ENCODE measurements at regions not wholly inside any gene's neighbourhood (a gene's known extent, or its start where the extent isn't known, plus 50 kb on each side); places are given as distances from the start of the nearest gene placed in this dataset.
A peak's percentile ranks its signal among the peaks of the same experiment; 100 is the strongest.
"Not testable (repeated sequence)": the region's sequence is repeated elsewhere in the genome, so short reads cannot be mapped to it uniquely, and the experiment has no call there.

GRCh38 chr6:120786256-120786655 lies 548.0 kb downstream of the TBC1D32 start:
- DNase-seq = no peak

GRCh38 chr6:120785459-120786086 lies 548.7 kb downstream of the TBC1D32 start:
- DNase-seq = no peak

- no peak for DNase-seq
Observed at GRCh38 chr6:120779441-120779840, 554.8 kb downstream of the TBC1D32 start.

- no peak for DNase-seq
Observed at GRCh38 chr6:120775698-120776097, 558.6 kb downstream of the TBC1D32 start.

GRCh38 chr6:120774275-120774674 lies 560.0 kb downstream of the TBC1D32 start:
- no peak for DNase-seq

GRCh38 chr6:120771019-120771418 lies 563.3 kb downstream of the TBC1D32 start:
- DNase-seq = no peak

GRCh38 chr6:120764312-120764711 lies 570.0 kb downstream of the TBC1D32 start:
- peak; percentile 1 for DNase-seq

- DNase-seq = no peak
Observed at GRCh38 chr6:120759570-120759969, 574.7 kb downstream of the TBC1D32 start.

- DNase-seq = not testable (repeated sequence)
Observed at GRCh38 chr6:120748574-120748973, 585.7 kb downstream of the TBC1D32 start.

- no peak for DNase-seq
Observed at GRCh38 chr6:120736740-120737139, 597.5 kb downstream of the TBC1D32 start.

- no peak for DNase-seq
Observed at GRCh38 chr6:120735641-120736040, 598.6 kb downstream of the TBC1D32 start.

GRCh38 chr6:120711255-120711654 lies 623.0 kb downstream of the TBC1D32 start:
- DNase-seq = no peak

GRCh38 chr6:120700001-120700400 lies 634.3 kb downstream of the TBC1D32 start:
- no peak for DNase-seq

GRCh38 chr6:120686492-120686891 lies 647.8 kb downstream of the TBC1D32 start:
- DNase-seq = no peak

- DNase-seq = no peak
Observed at GRCh38 chr6:120682145-120682544, 652.1 kb downstream of the TBC1D32 start.

GRCh38 chr6:120681204-120681603 lies 653.1 kb downstream of the TBC1D32 start:
- DNase-seq = no peak

- DNase-seq = no peak
Observed at GRCh38 chr6:120675886-120676285, 658.4 kb downstream of the TBC1D32 start.

GRCh38 chr6:120671519-120671918 lies 662.8 kb downstream of the TBC1D32 start:
- DNase-seq = no peak

- no peak for DNase-seq
Observed at GRCh38 chr6:120652506-120652905, 681.8 kb downstream of the TBC1D32 start.

GRCh38 chr6:120648713-120649112 lies 685.6 kb downstream of the TBC1D32 start:
- DNase-seq = no peak

- DNase-seq = no peak
Observed at GRCh38 chr6:120646101-120646500, 688.2 kb downstream of the TBC1D32 start.

- DNase-seq = no peak
Observed at GRCh38 chr6:120632975-120633374, 701.3 kb downstream of the TBC1D32 start.

- no peak for DNase-seq
Observed at GRCh38 chr6:120627612-120628011, 706.7 kb downstream of the TBC1D32 start.

GRCh38 chr6:120622127-120622631 lies 712.1 kb downstream of the TBC1D32 start:
- DNase-seq = no peak

GRCh38 chr6:120620900-120621299 lies 713.4 kb downstream of the TBC1D32 start:
- no peak for DNase-seq

Data from hematopoietic multipotent progenitor cell treated with erythropoietin and hydrocortisone succinate and interleukin-3 and kit ligand, for 8 days (in vitro differentiated cells).